Progenitor cell of endocrine pancreas (in vitro differentiated cells): ENCODE measurements at regions not wholly inside any gene's neighbourhood (a gene's known extent, or its start where the extent isn't known, plus 50 kb on each side); places are given as distances from the start of the nearest gene placed in this dataset.
A peak's percentile ranks its signal among the peaks of the same experiment; 100 is the strongest.

Experiments
- DNase-seq: peaks from one replicate; pipeline ENCODE4 v3.0.0; 2021; ENCODE audit warnings: low spot score; ENCODE audit not compliant: unreplicated experiment
- H3K27ac Mint-ChIP-seq: 2 replicates; pipeline ENCODE4 v1.8.0; 2021; ENCODE audit warnings: mild to moderate bottlenecking, moderate library complexity, mixed read lengths
- H3K27me3 Mint-ChIP-seq: 2 replicates; pipeline ENCODE4 v1.8.0; 2021; ENCODE audit warnings: mixed read lengths
- H3K36me3 Mint-ChIP-seq: 2 replicates; pipeline ENCODE4 v1.8.0; 2022; ENCODE audit warnings: mixed read lengths; ENCODE audit not compliant: insufficient read depth
- H3K4me1 Mint-ChIP-seq: 2 replicates; pipeline ENCODE4 v1.8.0; 2021; ENCODE audit warnings: low read depth, mixed read lengths
- H3K4me3 Mint-ChIP-seq: 2 replicates; pipeline ENCODE4 v1.8.0; 2021; ENCODE audit warnings: low read depth, mild to moderate bottlenecking, moderate library complexity, mixed read lengths
- H3K9me3 Mint-ChIP-seq: 2 replicates; pipeline ENCODE4 v1.8.0; 2021; ENCODE audit warnings: low read depth, mixed read lengths
- CTCF ChIP-seq: fragments of 200-600 bp; sonication (generic); IDR thresholded peaks from one replicate; pipeline ENCODE4 v1.5.0; 2021; ENCODE audit warnings: antibody characterized with exemption, mild to moderate bottlenecking; ENCODE audit not compliant: unreplicated experiment

DNA sequence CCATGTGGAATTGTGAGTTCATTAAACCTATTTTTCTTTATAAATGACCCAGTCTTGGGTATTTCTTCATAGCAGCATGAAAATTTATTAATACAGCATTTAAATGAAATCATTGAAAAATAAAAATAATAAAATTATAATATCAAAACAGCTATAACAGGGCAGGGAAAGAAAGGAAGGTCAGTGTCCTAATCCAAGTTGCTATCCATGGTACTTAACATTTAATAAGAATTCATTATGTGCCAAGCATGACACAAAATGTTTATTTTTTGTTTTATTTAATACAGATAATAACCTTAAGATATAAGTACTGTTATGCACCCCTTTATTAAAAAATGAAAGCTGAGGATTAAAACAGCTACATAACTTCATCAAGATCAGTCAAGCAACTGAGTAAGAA, 838.4 kb downstream of the RAB28 start:
- DNase-seq = no peak
- Mint-ChIP-seq H3K4me1 (no peaks in the 10 kb centered on the region), H3K4me3 (no peak overlapping the region), H3K36me3 (no peaks in the 10 kb centered on the region), H3K27me3 (no peaks in the 10 kb centered on the region), H3K9me3 (peaks cover 4% of the 10 kb centered on the region), H3K27ac (no peak overlapping the region)
- TF ChIP-seq CTCF = no peak

- Mint-ChIP-seq H3K9me3 (no peaks in the 10 kb centered on the region), H3K4me3 (no peak overlapping the region), H3K27me3 (no peaks in the 10 kb centered on the region), H3K36me3 (no peaks in the 10 kb centered on the region), H3K27ac (no peak overlapping the region), H3K4me1 (no peaks in the 10 kb centered on the region)
- TF ChIP-seq CTCF = no peak
- no peak for DNase-seq
These were observed 839.9 kb downstream of the RAB28 start for GRCh38 chr4:12644261-12644660.

DNA sequence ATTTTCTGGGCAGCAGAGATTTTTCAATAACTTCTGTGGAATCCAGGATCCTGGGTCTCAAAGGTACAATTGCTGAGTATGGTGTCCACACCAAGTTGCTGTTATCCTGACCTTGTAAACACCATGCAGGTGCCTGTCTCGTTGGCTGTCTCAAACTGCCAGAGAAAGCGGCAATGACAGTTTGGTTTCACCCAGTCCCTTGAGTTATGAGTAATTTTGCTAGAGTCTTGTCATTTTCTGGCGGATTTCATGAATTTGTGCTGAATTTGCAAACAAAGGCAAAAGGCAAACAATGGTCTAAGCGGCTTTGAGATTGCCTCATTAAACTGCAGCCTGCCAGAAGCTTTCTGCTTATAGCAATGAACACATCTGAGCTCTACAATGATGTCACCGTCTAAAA, 847.9 kb downstream of the RAB28 start:
- H3K4me3 Mint-ChIP-seq = no peak overlapping the region
- no peak for DNase-seq
- no peak for TF ChIP-seq CTCF
- H3K9me3 Mint-ChIP-seq = peaks cover 9% of the 10 kb centered on the region
- no peak overlapping the region for H3K27ac Mint-ChIP-seq
- no peaks in the 10 kb centered on the region for H3K36me3 Mint-ChIP-seq
- no peaks in the 10 kb centered on the region for H3K27me3 Mint-ChIP-seq
- peaks cover 2% of the 10 kb centered on the region for H3K4me1 Mint-ChIP-seq

GRCh38 chr4:12635629-12636028, 848.5 kb downstream of the RAB28 start:
- TF ChIP-seq CTCF = no peak
- H3K9me3 Mint-ChIP-seq = peaks cover 9% of the 10 kb centered on the region
- H3K4me1 Mint-ChIP-seq = peaks cover 2% of the 10 kb centered on the region
- no peaks in the 10 kb centered on the region for H3K27me3 Mint-ChIP-seq
- no peak overlapping the region for H3K4me3 Mint-ChIP-seq
- H3K36me3 Mint-ChIP-seq = no peaks in the 10 kb centered on the region
- no peak for DNase-seq
- H3K27ac Mint-ChIP-seq = no peak overlapping the region

DNA sequence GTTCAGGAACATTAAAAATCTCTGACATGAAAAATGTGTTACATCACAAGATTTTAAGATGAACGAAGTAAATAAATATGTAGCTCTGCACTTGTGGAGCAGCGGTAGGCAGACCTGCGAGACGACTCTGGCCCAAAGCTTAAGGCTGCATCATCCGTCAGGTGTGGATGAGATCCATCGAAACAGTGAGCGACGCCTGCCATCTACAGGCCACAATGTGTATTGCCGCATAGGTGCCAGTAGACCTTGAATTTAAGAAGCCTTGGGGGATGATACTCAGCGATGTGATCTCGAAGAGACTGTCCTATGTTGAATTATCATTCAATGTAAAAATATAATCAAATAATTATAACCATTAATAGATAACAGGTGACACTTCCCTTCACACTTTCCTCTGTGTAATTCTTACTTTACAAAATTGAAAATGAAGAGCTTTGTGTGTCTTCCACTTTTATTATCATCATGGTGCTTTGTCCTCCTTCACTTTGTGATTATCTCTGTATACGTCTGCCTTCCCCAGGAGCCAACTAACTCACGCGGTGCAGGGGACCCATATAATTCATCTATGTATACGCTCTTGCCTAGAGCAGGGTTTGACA, 851.0 kb downstream of the RAB28 start:
- Mint-ChIP-seq H3K27me3 (no peaks in the 10 kb centered on the region), H3K27ac (no peak overlapping the region), H3K4me3 (no peak overlapping the region), H3K9me3 (peaks cover 18% of the 10 kb centered on the region), H3K36me3 (no peaks in the 10 kb centered on the region), H3K4me1 (peaks cover 2% of the 10 kb centered on the region)
- peak; percentile 79 for DNase-seq
- peak; percentile 97 for TF ChIP-seq CTCF
